ENCODE measurements at regions not wholly inside any gene's neighbourhood (a gene's known extent, or its start where the extent isn't known, plus 50 kb on each side); places are given as distances from the start of the nearest gene placed in this dataset.

GRCh38 chr21:31491617-31492016 lies 147.6 kb upstream of the TIAM1 start:
- TF ChIP-seq CTCF (IDR thresholded peaks at IDR 0.05; ENCODE audit: insufficient read depth, low read depth, low read length) (no peak), EZH2 (IDR thresholded peaks at IDR 0.05; ENCODE audit: insufficient read depth, low read length) (no peak)

Data from astrocyte (in vitro differentiated cells and primary cell).